ENCODE measurements at regions not wholly inside any gene's neighbourhood (a gene's known extent, or its start where the extent isn't known, plus 50 kb on each side); places are given as distances from the start of the nearest gene placed in this dataset.

GRCh38 chr4:178689926-178690325, 1247.7 kb upstream of the AGA start:
- intact Hi-C loops (cut with micrococcal nuclease), result no loop called here
- no TSS peak for BruUV-seq (replicated peaks)
- no peak for DNase-seq (ENCODE audit: low read depth, low spot score)
- Histone ChIP-seq H2AFZ (ENCODE audit: low read depth, low read length, poor library complexity, severe bottlenecking) (no peak overlapping the region), H3K4me3 (replicated peaks in 1 of 2; ENCODE audit: low read depth in 1 of 2, low read length in 2 of 2) (no peak overlapping the region), H3K9me3 (ENCODE audit: control insufficient read depth in 1 of 2, insufficient read depth in 1 of 2, low read depth in 1 of 2, low read length in 2 of 2) (no peaks in the 10 kb centered on the region), H3K36me3 (ENCODE audit: control insufficient read depth in 1 of 2, insufficient read depth in 2 of 2, low read length in 2 of 2) (no peaks in the 10 kb centered on the region), H3K79me2 (ENCODE audit: insufficient read depth, low read length) (no peaks in the 10 kb centered on the region), H3K9ac (ENCODE audit: low read length) (no peak overlapping the region), H3K27ac (ENCODE audit: low read depth, low read length) (no peak overlapping the region), H3K4me2 (ENCODE audit: low read length) (no peak overlapping the region), H4K20me1 (ENCODE audit: insufficient read depth) (no peaks in the 10 kb centered on the region), H3K4me1 (ENCODE audit: control insufficient read depth in 1 of 2, insufficient read depth in 2 of 2, low read length in 2 of 2) (no peaks in the 10 kb centered on the region), H3K9me2 (ENCODE audit: insufficient read depth) (peaks cover 3% of the 10 kb centered on the region; the same call in 1 of the 2 replicates), H3K27me3 (ENCODE audit: insufficient read depth, low read length) (no peaks in the 10 kb centered on the region)
- ChIA-PET POLR2A (interaction anchor here (0.7 kb wide), 1 partner anchor 19 kb away, joined by 3 read pairs; no protein-coding TSS in a partner anchor), RAD21 (ENCODE audit: low non-redundant PET in 1 of 2, low total read pairs in 2 of 2, uncharacterized antibody in 2 of 2, unreplicated experiment in 2 of 2) (no interaction called here), CTCF (no interaction called here)
- ATAC-seq, result no peak
- TF ChIP-seq POLR2A (IDR thresholded peaks at IDR 0.05; ENCODE audit: borderline replicate concordance, extremely low read depth, insufficient read depth, insufficient read length) (no peak), TCF7L2 (IDR thresholded peaks at IDR 0.05; ENCODE audit: borderline replicate concordance, extremely low read depth, insufficient read depth, insufficient read length) (no peak), CTCF (IDR thresholded peaks at IDR 0.05 in 2 of 3, conservative IDR thresholded peaks at IDR 0.05 in 1 of 3; ENCODE audit: borderline replicate concordance in 1 of 3, insufficient read depth in 1 of 3, low read depth in 2 of 3, low read length in 2 of 3) (no peak), SRF (IDR thresholded peaks at IDR 0.05; ENCODE audit: low read depth) (no peak), POLR2AphosphoS5 (IDR thresholded peaks at IDR 0.05; ENCODE audit: low read depth, low read length) (no peak)

GRCh38 chr4:178693816-178694215, 1251.6 kb upstream of the AGA start:
- RAD21 ChIA-PET (ENCODE audit: low non-redundant PET in 1 of 2, low total read pairs in 2 of 2, uncharacterized antibody in 2 of 2, unreplicated experiment in 2 of 2), result no interaction called here
- BruUV-seq (replicated peaks), result no TSS peak
- H3K9me2 ChIP-seq (ENCODE audit: insufficient read depth), result no peaks in the 10 kb centered on the region
- DNase-seq (ENCODE audit: low read depth, low spot score), result no peak
- no peaks in the 10 kb centered on the region for H3K9me3 ChIP-seq (ENCODE audit: control insufficient read depth in 1 of 2, insufficient read depth in 1 of 2, low read depth in 1 of 2, low read length in 2 of 2)
- H3K36me3 ChIP-seq (ENCODE audit: control insufficient read depth in 1 of 2, insufficient read depth in 2 of 2, low read length in 2 of 2), result no peaks in the 10 kb centered on the region
- CTCF ChIA-PET, result no interaction called here
- no peaks in the 10 kb centered on the region for H3K79me2 ChIP-seq (ENCODE audit: insufficient read depth, low read length)
- no peaks in the 10 kb centered on the region for H3K4me1 ChIP-seq (ENCODE audit: control insufficient read depth in 1 of 2, insufficient read depth in 2 of 2, low read length in 2 of 2)
- no peak overlapping the region for H3K27ac ChIP-seq (ENCODE audit: low read depth, low read length)
- H4K20me1 ChIP-seq (ENCODE audit: insufficient read depth), result no peaks in the 10 kb centered on the region
- no peaks in the 10 kb centered on the region for H3K27me3 ChIP-seq (ENCODE audit: insufficient read depth, low read length)
- intact Hi-C loops (cut with micrococcal nuclease), result no loop called here
- ATAC-seq, result no peak
- no peak overlapping the region for H3K9ac ChIP-seq (ENCODE audit: low read length)
- no peak overlapping the region for H3K4me3 ChIP-seq (replicated peaks in 1 of 2; ENCODE audit: low read depth in 1 of 2, low read length in 2 of 2)
- no peak overlapping the region for H3K4me2 ChIP-seq (ENCODE audit: low read length)
- H2AFZ ChIP-seq (ENCODE audit: low read depth, low read length, poor library complexity, severe bottlenecking), result no peak overlapping the region
- TF ChIP-seq JUND (IDR thresholded peaks at IDR 0.05) (no peak), ATF3 (IDR thresholded peaks at IDR 0.05) (no peak), SIN3A (IDR thresholded peaks at IDR 0.05; ENCODE audit: low read depth) (no peak), SP1 (IDR thresholded peaks at IDR 0.05; ENCODE audit: low read depth) (no peak), POLR2A (IDR thresholded peaks at IDR 0.05; ENCODE audit: borderline replicate concordance, extremely low read depth, insufficient read depth, insufficient read length) (no peak), TCF7L2 (IDR thresholded peaks at IDR 0.05; ENCODE audit: borderline replicate concordance, extremely low read depth, insufficient read depth, insufficient read length) (no peak), ZFX (IDR thresholded peaks at IDR 0.05) (no peak), POLR2AphosphoS5 (IDR thresholded peaks at IDR 0.05; ENCODE audit: low read depth, low read length) (no peak), CEBPB (IDR thresholded peaks at IDR 0.05; ENCODE audit: low read depth) (no peak), ZNF274 (IDR thresholded peaks at IDR 0.05; ENCODE audit: low read depth, low read length) (no peak), EGR1 (IDR thresholded peaks at IDR 0.05; ENCODE audit: low read depth) (no peak), CBX3 (IDR thresholded peaks at IDR 0.05; ENCODE audit: low read depth) (no peak), EZH2 (IDR thresholded peaks at IDR 0.05) (no peak), RAD21 (IDR thresholded peaks at IDR 0.05; ENCODE audit: low read depth) (no peak), ELF1 (IDR thresholded peaks at IDR 0.05; ENCODE audit: borderline replicate concordance, low read depth) (no peak)
- POLR2A ChIA-PET, result no interaction called here

Data from HCT116 (cell line).